ENCODE measurements at regions not wholly inside any gene's neighbourhood (a gene's known extent, or its start where the extent isn't known, plus 50 kb on each side); places are given as distances from the start of the nearest gene placed in this dataset.

GRCh38 chr7:89887489-89887888, 266.8 kb upstream of the STEAP1 start:
- Histone ChIP-seq H4K20me1 (ENCODE audit: insufficient read depth) (no peaks in the 10 kb centered on the region), H2AFZ (ENCODE audit: low read depth) (no peak overlapping the region), H3K4me1 (ENCODE audit: low read depth, poor library complexity, severe bottlenecking) (peaks cover 8% of the 10 kb centered on the region), H3K9ac (no peak overlapping the region), H3K4me3 (IDR thresholded peaks at IDR 0.05; ENCODE audit: insufficient read depth, low read depth, low read length) (no peak overlapping the region), H3K36me3 (ENCODE audit: insufficient read depth) (no peaks in the 10 kb centered on the region), H3K4me2 (no peak overlapping the region), H3K27ac (no peak overlapping the region), H3K79me2 (ENCODE audit: insufficient read depth, low read depth) (no peaks in the 10 kb centered on the region), H3K27me3 (ENCODE audit: insufficient read depth, low read depth) (no peaks in the 10 kb centered on the region)
- no peak for TF ChIP-seq CTCF (conservative IDR thresholded peaks at IDR 0.05; ENCODE audit: low read depth, low read length)

GRCh38 chr7:89908736-89909135, 245.5 kb upstream of the STEAP1 start:
- no peaks in the 10 kb centered on the region for H3K4me1 ChIP-seq (ENCODE audit: low read depth, poor library complexity, severe bottlenecking)
- no peaks in the 10 kb centered on the region for H3K27me3 ChIP-seq (ENCODE audit: insufficient read depth, low read depth)
- H3K79me2 ChIP-seq (ENCODE audit: insufficient read depth, low read depth) = no peaks in the 10 kb centered on the region
- H4K20me1 ChIP-seq (ENCODE audit: insufficient read depth) = no peaks in the 10 kb centered on the region
- H3K4me2 ChIP-seq = no peak overlapping the region
- no peak overlapping the region for H2AFZ ChIP-seq (ENCODE audit: low read depth)
- H3K4me3 ChIP-seq (IDR thresholded peaks at IDR 0.05; ENCODE audit: insufficient read depth, low read depth, low read length) = no peak overlapping the region
- no peaks in the 10 kb centered on the region for H3K36me3 ChIP-seq (ENCODE audit: insufficient read depth)
- no peak overlapping the region for H3K9ac ChIP-seq
- H3K27ac ChIP-seq = no peak overlapping the region
- TF ChIP-seq CTCF (conservative IDR thresholded peaks at IDR 0.05; ENCODE audit: low read depth, low read length) = no peak

GRCh38 chr7:89914711-89915110, 239.6 kb upstream of the STEAP1 start:
- Histone ChIP-seq H3K9ac (no peak overlapping the region), H4K20me1 (ENCODE audit: insufficient read depth) (no peaks in the 10 kb centered on the region), H2AFZ (ENCODE audit: low read depth) (no peak overlapping the region), H3K27me3 (ENCODE audit: insufficient read depth, low read depth) (no peaks in the 10 kb centered on the region), H3K4me2 (no peak overlapping the region), H3K79me2 (ENCODE audit: insufficient read depth, low read depth) (no peaks in the 10 kb centered on the region), H3K4me1 (ENCODE audit: low read depth, poor library complexity, severe bottlenecking) (no peaks in the 10 kb centered on the region), H3K4me3 (IDR thresholded peaks at IDR 0.05; ENCODE audit: insufficient read depth, low read depth, low read length) (no peak overlapping the region), H3K36me3 (ENCODE audit: insufficient read depth) (no peaks in the 10 kb centered on the region), H3K27ac (no peak overlapping the region)
- no peak for TF ChIP-seq CTCF (conservative IDR thresholded peaks at IDR 0.05; ENCODE audit: low read depth, low read length)

- Histone ChIP-seq H3K36me3 (ENCODE audit: insufficient read depth) (no peaks in the 10 kb centered on the region), H3K27me3 (ENCODE audit: insufficient read depth, low read depth) (no peaks in the 10 kb centered on the region), H2AFZ (ENCODE audit: low read depth) (no peak overlapping the region), H3K4me2 (no peak overlapping the region), H4K20me1 (ENCODE audit: insufficient read depth) (no peaks in the 10 kb centered on the region), H3K79me2 (ENCODE audit: insufficient read depth, low read depth) (no peaks in the 10 kb centered on the region), H3K27ac (no peak overlapping the region), H3K4me1 (ENCODE audit: low read depth, poor library complexity, severe bottlenecking) (no peaks in the 10 kb centered on the region), H3K4me3 (IDR thresholded peaks at IDR 0.05; ENCODE audit: insufficient read depth, low read depth, low read length) (no peak overlapping the region), H3K9ac (no peak overlapping the region)
- TF ChIP-seq CTCF (conservative IDR thresholded peaks at IDR 0.05; ENCODE audit: low read depth, low read length) = no peak
These were observed 228.1 kb upstream of the STEAP1 start for GRCh38 chr7:89926194-89926593.

- H2AFZ ChIP-seq (ENCODE audit: low read depth) = no peak overlapping the region
- no peak overlapping the region for H3K27ac ChIP-seq
- H3K27me3 ChIP-seq (ENCODE audit: insufficient read depth, low read depth) = no peaks in the 10 kb centered on the region
- no peak overlapping the region for H3K9ac ChIP-seq
- no peaks in the 10 kb centered on the region for H3K36me3 ChIP-seq (ENCODE audit: insufficient read depth)
- TF ChIP-seq CTCF (conservative IDR thresholded peaks at IDR 0.05; ENCODE audit: low read depth, low read length) = no peak
- H3K79me2 ChIP-seq (ENCODE audit: insufficient read depth, low read depth) = no peaks in the 10 kb centered on the region
- H3K4me3 ChIP-seq (IDR thresholded peaks at IDR 0.05; ENCODE audit: insufficient read depth, low read depth, low read length) = no peak overlapping the region
- no peak overlapping the region for H3K4me2 ChIP-seq
- no peaks in the 10 kb centered on the region for H3K4me1 ChIP-seq (ENCODE audit: low read depth, poor library complexity, severe bottlenecking)
- H4K20me1 ChIP-seq (ENCODE audit: insufficient read depth) = no peaks in the 10 kb centered on the region
These were observed 227.6 kb upstream of the STEAP1 start for GRCh38 chr7:89926701-89927100.
